ENCODE measurements at regions not wholly inside any gene's neighbourhood (a gene's known extent, or its start where the extent isn't known, plus 50 kb on each side); places are given as distances from the start of the nearest gene placed in this dataset.
"Not testable (repeated sequence)": the region's sequence is repeated elsewhere in the genome, so short reads cannot be mapped to it uniquely, and the experiment has no call there.

- no peak for TF ChIP-seq POLR2A (IDR thresholded peaks at IDR 0.05)
- TF ChIP-seq CTCF (IDR thresholded peaks at IDR 0.05): no peak
- Histone ChIP-seq H3K27ac (no peak overlapping the region), H3K4me3 (replicated peaks in 1 of 3) (no peak overlapping the region), H3K36me3 (no peaks in the 10 kb centered on the region), H3K27me3 (no peaks in the 10 kb centered on the region), H3K9me3 (no peaks in the 10 kb centered on the region), H3K4me1 (no peaks in the 10 kb centered on the region)
- DNase-seq: no peak
- WGBS, 2 donors: 16 to 49% methylated on average over 4 of the region's 4 CpGs
- intact Hi-C loops (cut with DNase I): no loop called here
Measured at GRCh38 chr14:21910260-21910659, 236.6 kb upstream of the OR4E1 start.

- intact Hi-C loops (cut with DNase I): no loop called here
- TF ChIP-seq POLR2A (IDR thresholded peaks at IDR 0.05): no peak
- no peak for TF ChIP-seq CTCF (IDR thresholded peaks at IDR 0.05)
- H3K27ac ChIP-seq: no peak overlapping the region
Measured at GRCh38 chr14:21902561-21903181, 229.1 kb upstream of the OR4E1 start.

GRCh38 chr14:21894898-21895194, 221.2 kb upstream of the OR4E1 start:
- 41 to 56% methylated on average over 6 of the region's 6 CpGs for WGBS, 2 donors

More at GRCh38 chr14:21902561-21903181, 229.1 kb upstream of the OR4E1 start:
- Histone ChIP-seq H3K4me3 (replicated peaks in 1 of 3) (no peak overlapping the region), H3K9me3 (no peaks in the 10 kb centered on the region), H3K36me3 (no peaks in the 10 kb centered on the region), H3K27me3 (no peaks in the 10 kb centered on the region), H3K4me1 (no peaks in the 10 kb centered on the region)
- WGBS, 2 donors: 67 to 72% methylated on average over 4 of the region's 4 CpGs
- DNase-seq: no peak

DNA sequence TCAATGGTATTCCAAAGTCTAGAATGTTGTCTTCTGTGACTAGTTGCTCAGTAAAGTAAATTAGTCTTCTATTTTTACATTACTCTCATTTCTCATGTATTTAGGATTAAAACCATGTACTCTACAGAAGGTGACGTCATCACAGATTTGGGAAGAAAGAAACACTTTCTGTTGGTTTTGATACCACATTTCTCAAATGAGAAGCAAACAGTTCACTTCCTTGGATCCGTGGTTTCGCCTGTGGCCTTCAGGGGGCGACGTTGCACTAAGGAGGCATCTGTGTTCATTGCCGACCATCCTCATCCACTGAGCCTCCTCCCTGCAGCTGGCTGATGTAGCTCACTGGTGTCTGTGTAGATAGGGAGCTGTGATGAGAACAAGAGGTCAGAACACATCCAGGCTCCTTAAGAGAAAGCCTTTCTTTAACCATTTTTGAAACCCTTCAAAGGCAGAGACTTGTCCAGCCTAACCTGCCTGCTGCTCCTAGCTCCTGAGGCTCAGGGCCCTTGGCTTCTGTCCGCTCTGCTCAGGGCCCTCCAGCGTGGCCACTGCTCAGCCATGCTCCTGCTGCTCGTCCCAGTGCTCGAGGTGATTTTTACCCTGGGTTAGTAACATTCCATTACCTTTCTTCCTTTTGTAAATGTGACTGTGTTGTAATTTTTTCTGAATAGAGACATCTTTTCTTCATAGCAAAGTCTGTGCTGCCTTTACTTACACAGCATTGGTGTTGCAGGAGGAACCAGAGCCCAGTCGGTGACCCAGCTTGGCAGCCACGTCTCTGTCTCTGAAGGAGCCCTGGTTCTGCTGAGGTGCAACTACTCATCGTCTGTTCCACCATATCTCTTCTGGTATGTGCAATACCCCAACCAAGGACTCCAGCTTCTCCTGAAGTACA, 220.6 kb upstream of the OR4E1 start:
- 52% methylated on average over 13 of the region's 13 CpGs for WGBS, 2 donors
- no peaks in the 10 kb centered on the region for H3K27me3 ChIP-seq
- no peaks in the 10 kb centered on the region for H3K4me1 ChIP-seq
- intact Hi-C loops (cut with DNase I): no loop called here
- H3K36me3 ChIP-seq: no peaks in the 10 kb centered on the region
- no peaks in the 10 kb centered on the region for H3K9me3 ChIP-seq
- no peak overlapping the region for H3K4me3 ChIP-seq (replicated peaks in 1 of 3)
- TF ChIP-seq CTCF (IDR thresholded peaks at IDR 0.05) (peak in 1 of 6 experiments; percentile 7), POLR2A (IDR thresholded peaks at IDR 0.05) (no peak)
- H3K27ac ChIP-seq: no peak overlapping the region
- DNase-seq: peak in 1 of 2 donors; percentile 10

More at GRCh38 chr14:21894898-21895194, 221.2 kb upstream of the OR4E1 start:
- H3K36me3 ChIP-seq; H3K9me3 ChIP-seq; H3K4me3 ChIP-seq (replicated peaks in 1 of 3); intact Hi-C loops (cut with DNase I); DNase-seq; H3K4me1 ChIP-seq; H3K27me3 ChIP-seq; H3K27ac ChIP-seq: not testable (repeated sequence)

GRCh38 chr14:21891921-21892320, 218.3 kb upstream of the OR4E1 start:
- Histone ChIP-seq H3K27me3 (no peaks in the 10 kb centered on the region), H3K4me3 (replicated peaks in 1 of 3) (no peak overlapping the region), H3K36me3 (no peaks in the 10 kb centered on the region), H3K4me1 (no peaks in the 10 kb centered on the region), H3K27ac (no peak overlapping the region), H3K9me3 (no peaks in the 10 kb centered on the region)
- no peak for DNase-seq
- intact Hi-C loops (cut with DNase I): no loop called here
- TF ChIP-seq CTCF (IDR thresholded peaks at IDR 0.05): no peak
- TF ChIP-seq POLR2A (IDR thresholded peaks at IDR 0.05): no peak
- WGBS, 2 donors: 94 to 95% methylated on average over 1 of the region's 1 CpG
